GM13976 (cell line): ENCODE measurements at regions not wholly inside any gene's neighbourhood (a gene's known extent, or its start where the extent isn't known, plus 50 kb on each side); places are given as distances from the start of the nearest gene placed in this dataset.

Experiments
- DNase-seq: peaks from one replicate; pipeline ENCODE4 v3.0.0; 2012; ENCODE audit warnings: low spot score
- CTCF ChIP-seq: IDR thresholded peaks from 2 replicates; pipeline ENCODE4 v1.5.1; 2012; ENCODE audit warnings: borderline replicate concordance, mild to moderate bottlenecking; ENCODE audit not compliant: insufficient read depth; ENCODE audit errors: extremely low read depth, missing control alignments, control extremely low read depth
- in situ Hi-C: fragments of 300-500 bp; cut with MboI; formaldehyde crosslinking; loops from one replicate; pipeline ENCODE4 v1.12.0; 2022; ENCODE audit warnings: low sequenced_read_pairs, mixed read lengths, inconsistent platforms; ENCODE audit not compliant: unreplicated experiment

DNA sequence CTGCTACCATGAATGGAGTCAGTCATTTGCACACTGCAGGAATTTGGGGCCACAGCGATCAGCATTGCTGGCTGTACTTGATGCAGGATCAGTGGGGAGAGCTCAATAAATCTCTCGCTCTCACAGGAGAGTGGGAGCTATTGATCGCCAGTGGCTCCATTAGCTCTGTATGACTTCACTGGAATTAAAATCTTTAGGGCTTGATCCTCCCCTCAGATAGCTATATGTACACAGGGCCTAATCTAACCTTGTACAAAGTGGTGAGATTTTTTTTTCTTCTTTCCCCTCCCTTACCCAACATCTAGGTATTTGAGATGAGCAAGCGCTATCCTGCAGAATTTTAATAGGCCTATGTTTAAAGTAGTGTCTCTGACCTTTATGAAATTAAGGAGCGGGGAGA, 84.9 kb downstream of the IZUMO3 start:
- in situ Hi-C loops, result no loop called here
- DNase-seq, result no peak
- no peak for TF ChIP-seq CTCF

DNA sequence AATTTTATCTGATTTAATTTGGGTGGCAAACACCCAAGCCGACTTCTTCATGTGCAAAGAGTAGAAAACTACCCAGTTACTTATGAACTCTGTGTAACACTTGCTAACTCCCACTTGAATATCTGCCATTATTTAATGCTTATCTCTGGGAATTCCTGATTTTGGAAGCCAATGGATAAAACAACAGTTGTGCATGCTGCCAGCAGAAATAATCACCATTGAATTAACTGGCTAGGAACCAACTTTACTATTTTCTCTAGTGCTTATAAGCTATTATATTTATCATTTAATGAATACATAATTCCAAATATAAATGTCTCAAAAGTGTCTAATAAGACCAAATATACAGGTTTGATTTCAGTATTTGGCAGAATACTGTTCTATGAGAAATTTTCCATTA, 85.7 kb downstream of the IZUMO3 start:
- no peak for DNase-seq
- TF ChIP-seq CTCF, result no peak
- in situ Hi-C loops, result no loop called here

DNA sequence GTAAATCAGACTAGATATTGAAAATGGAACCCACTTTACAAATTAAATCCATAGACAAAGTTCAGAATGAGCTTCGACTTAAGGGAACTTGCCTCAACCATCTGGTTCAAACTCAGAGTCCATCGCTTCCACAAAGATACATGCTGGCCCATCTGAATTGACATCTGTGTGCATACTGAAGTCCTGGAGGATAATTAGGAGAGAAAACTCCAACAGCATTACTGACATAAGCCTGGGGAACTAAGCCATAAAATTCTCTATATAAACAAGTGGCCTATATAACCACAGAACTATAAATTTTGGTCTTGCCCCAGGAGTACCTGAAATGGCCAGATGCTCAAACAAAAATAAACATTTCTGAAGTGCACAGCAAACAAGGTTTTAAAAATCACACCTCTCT, 94.4 kb downstream of the IZUMO3 start:
- DNase-seq, result no peak
- TF ChIP-seq CTCF, result no peak
- in situ Hi-C loops, result no loop called here

GRCh38 chr9:24449976-24450375, 95.7 kb downstream of the IZUMO3 start:
- in situ Hi-C loops, result no loop called here
- no peak for TF ChIP-seq CTCF
- DNase-seq, result no peak

GRCh38 chr9:24439456-24439855, 106.2 kb downstream of the IZUMO3 start:
- TF ChIP-seq CTCF, result no peak
- in situ Hi-C loops, result no loop called here
- no peak for DNase-seq

GRCh38 chr9:24438876-24439275, 106.8 kb downstream of the IZUMO3 start:
- DNase-seq, result no peak
- no peak for TF ChIP-seq CTCF
- in situ Hi-C loops, result no loop called here

DNA sequence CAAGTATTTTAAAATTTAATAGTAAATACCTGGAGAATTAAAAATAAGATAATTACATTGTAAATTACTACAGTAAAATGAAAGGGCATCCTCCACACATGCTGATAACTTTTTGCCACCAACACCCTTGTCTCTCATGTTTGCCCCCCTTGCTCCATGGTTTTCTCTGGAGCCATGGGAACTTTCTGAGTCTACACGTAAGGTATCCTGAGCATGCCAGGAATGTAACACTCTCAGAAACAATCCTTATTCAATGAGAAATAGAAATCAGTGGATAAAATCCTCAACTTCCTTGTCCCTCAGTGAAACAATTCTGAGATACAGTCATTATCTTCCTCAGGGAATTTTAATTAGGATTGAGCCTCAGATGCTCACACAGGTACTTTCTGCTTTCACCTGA, 108.9 kb downstream of the IZUMO3 start:
- no peak for DNase-seq
- no peak for TF ChIP-seq CTCF
- in situ Hi-C loops, result no loop called here
